Breast epithelium (tissue), 4 donors: ENCODE measurements at regions not wholly inside any gene's neighbourhood (a gene's known extent, or its start where the extent isn't known, plus 50 kb on each side); places are given as distances from the start of the nearest gene placed in this dataset.
"Not testable (repeated sequence)": the region's sequence is repeated elsewhere in the genome, so short reads cannot be mapped to it uniquely, and the experiment has no call there.

Source experiments
- DNase-seq, 2 donors: peaks; one replicate each; pipeline ENCODE4 v3.0.0-alpha.2; 2019; ENCODE audit warnings: low spot score in 2 of 2
- H3K27ac ChIP-seq, 2 donors: fragments of 200-600 bp; sonication (generic) in 1 of 2; one replicate each; pipeline ENCODE4 v1.5.1; 2016 to 2019; ENCODE audit warnings: mild to moderate bottlenecking in 1 of 2
- H3K27me3 ChIP-seq, 2 donors: fragments of 200-600 bp; sonication (generic) in 1 of 2; one replicate each; pipeline versions ENCODE4 v1.5.1 to v1.6.0; 2017 to 2019; ENCODE audit warnings: control low read depth in 1 of 2, mild to moderate bottlenecking in 1 of 2
- H3K36me3 ChIP-seq: fragments of 200-600 bp; one replicate; pipeline ENCODE4 v1.5.1; 2019
- H3K4me1 ChIP-seq, 2 donors: fragments of 200-600 bp; sonication (generic); one replicate each; pipeline ENCODE4 v1.5.1; 2016 to 2019; ENCODE audit warnings: control low read depth in 1 of 2
- H3K4me3 ChIP-seq, 3 donors: fragments of 200-600 bp; sonication (generic); 1 replicate in 2 of 3; 2 replicates in 1 of 3; pipeline ENCODE4 v1.5.1; 2016 to 2019; ENCODE audit warnings: mild to moderate bottlenecking in 3 of 3, moderate library complexity in 2 of 3
- H3K9me3 ChIP-seq, 2 donors: fragments of 200-600 bp; sonication (generic) in 1 of 2; one replicate each; pipeline ENCODE4 v1.5.1; 2016 to 2019; ENCODE audit warnings: control low read depth in 1 of 2
- CTCF ChIP-seq, 3 donors: fragments of 450-650 bp; IDR thresholded peaks; one replicate each; pipeline ENCODE4 v1.5.1; 2016 to 2017; ENCODE audit warnings: antibody characterized with exemption in 3 of 3, mild to moderate bottlenecking in 3 of 3, moderate library complexity in 3 of 3
- POLR2A ChIP-seq: fragments of 450-650 bp; IDR thresholded peaks from one replicate; pipeline ENCODE4 v1.6.1; 2016; ENCODE audit warnings: antibody characterized with exemption, mild to moderate bottlenecking, moderate library complexity
- POLR2AphosphoS5 ChIP-seq, 3 donors: sonication (generic); formaldehyde crosslinking; IDR thresholded peaks; one replicate each; pipeline ENCODE4 v1.6.1; 2017; ENCODE audit warnings: antibody characterized with exemption in 3 of 3
- intact Hi-C: fragments of 100-400 bp; cut with DNase I; formaldehyde crosslinking; loops from one replicate; pipeline ENCODE4 v1.15.1; 2023; ENCODE audit warnings: low total_unique reads

- H3K9me3 ChIP-seq = peaks cover 10% of the 10 kb centered on the region in 2 donors
- H3K27ac ChIP-seq = no peak overlapping the region
- H3K4me1 ChIP-seq = no peaks in the 10 kb centered on the region
- intact Hi-C loops = no loop called here
- peaks cover 0 to 15% of the 10 kb centered on the region in 2 donors for H3K27me3 ChIP-seq
- TF ChIP-seq CTCF (IDR thresholded peaks at IDR 0.05) (no peak), POLR2A (no peak), POLR2AphosphoS5 (IDR thresholded peaks at IDR 0.05) (no peak)
- H3K36me3 ChIP-seq = no peaks in the 10 kb centered on the region
- DNase-seq = no peak
- H3K4me3 ChIP-seq = no peak overlapping the region
Measured at GRCh38 chr20:30892541-30893345, 364.7 kb upstream of the DEFB115 start.

- H3K4me1 ChIP-seq, H3K4me3 ChIP-seq, DNase-seq, intact Hi-C loops, H3K27ac ChIP-seq, H3K36me3 ChIP-seq: not testable (repeated sequence)
- H3K9me3 ChIP-seq = peaks cover 10% of the 10 kb centered on the region in 2 donors
- peaks cover 0 to 15% of the 10 kb centered on the region in 2 donors for H3K27me3 ChIP-seq
Measured at GRCh38 chr20:30893346-30894314, 363.8 kb upstream of the DEFB115 start.

- H3K36me3 ChIP-seq, H3K4me1 ChIP-seq, H3K4me3 ChIP-seq, H3K27ac ChIP-seq, DNase-seq, intact Hi-C loops: not testable (repeated sequence)
- Histone ChIP-seq H3K9me3 (peaks cover 11 to 15% of the 10 kb centered on the region in 2 donors), H3K27me3 (peaks cover 0 to 21% of the 10 kb centered on the region in 2 donors)
Measured at GRCh38 chr20:30894707-30895353, 362.6 kb upstream of the DEFB115 start.

GRCh38 chr20:30895354-30895711 lies 362.1 kb upstream of the DEFB115 start:
- H3K36me3 ChIP-seq, intact Hi-C loops, H3K4me3 ChIP-seq, H3K27ac ChIP-seq, H3K4me1 ChIP-seq, DNase-seq: not testable (repeated sequence)
- Histone ChIP-seq H3K9me3 (peaks cover 16 to 19% of the 10 kb centered on the region in 2 donors), H3K27me3 (peaks cover 0 to 21% of the 10 kb centered on the region in 2 donors)

- H3K4me1 ChIP-seq, H3K4me3 ChIP-seq, DNase-seq, H3K36me3 ChIP-seq, H3K27ac ChIP-seq, intact Hi-C loops: not testable (repeated sequence)
- Histone ChIP-seq H3K27me3 (peaks cover 0 to 12% of the 10 kb centered on the region in 2 donors), H3K9me3 (peaks cover 11 to 29% of the 10 kb centered on the region in 2 donors)
Measured at GRCh38 chr20:30899370-30900079, 357.9 kb upstream of the DEFB115 start.

- intact Hi-C loops, H3K27me3 ChIP-seq, H3K36me3 ChIP-seq, H3K4me3 ChIP-seq, H3K27ac ChIP-seq, H3K4me1 ChIP-seq, DNase-seq: not testable (repeated sequence)
- peaks cover 14 to 32% of the 10 kb centered on the region in 2 donors for H3K9me3 ChIP-seq
Measured at GRCh38 chr20:30900080-30900719, 357.3 kb upstream of the DEFB115 start.

- intact Hi-C loops = not testable (repeated sequence)
Measured at GRCh38 chr20:30905231-30905630, 352.2 kb upstream of the DEFB115 start.

More at GRCh38 chr20:30905231-30905630, 352.2 kb upstream of the DEFB115 start:
- not testable (repeated sequence) for DNase-seq, H3K27me3 ChIP-seq, H3K27ac ChIP-seq, H3K36me3 ChIP-seq, H3K4me1 ChIP-seq, H3K4me3 ChIP-seq
- H3K9me3 ChIP-seq = peaks cover 18 to 39% of the 10 kb centered on the region in 2 donors
